ENCODE measurements at regions not wholly inside any gene's neighbourhood (a gene's known extent, or its start where the extent isn't known, plus 50 kb on each side); places are given as distances from the start of the nearest gene placed in this dataset.

- DNase-seq, result no peak
- POLR2A ChIA-PET (ENCODE audit: partially characterized antibody), result no interaction called here
- CTCF ChIA-PET (ENCODE audit: partially characterized antibody), result no interaction called here
- no peak overlapping the region for H3K4me3 Mint-ChIP-seq
- Histone ChIP-seq H3K36me3 (ENCODE audit: insufficient read depth, low read length) (no peaks in the 10 kb centered on the region), H3K9me3 (ENCODE audit: control insufficient read depth in 1 of 2, low read length in 2 of 2) (no peaks in the 10 kb centered on the region), H3K27ac (ENCODE audit: low read depth, low read length) (no peak overlapping the region), H3K27me3 (ENCODE audit: insufficient read depth, low read length) (no peaks in the 10 kb centered on the region), H3K4me3 (ENCODE audit: low read length in 2 of 2) (no peak overlapping the region), H3K4me1 (ENCODE audit: insufficient read depth, low read length) (no peaks in the 10 kb centered on the region)
- no peaks in the 10 kb centered on the region for H3K36me3 Mint-ChIP-seq
- intact Hi-C loops (cut with micrococcal nuclease), result no loop called here
- H3K27me3 Mint-ChIP-seq, result peaks cover 18 to 21% of the 10 kb centered on the region in 2 donors
- H3K9me3 Mint-ChIP-seq, result peaks cover 0 to 4% (median 0%) of the 10 kb centered on the region in 8 donors
- no peaks in the 10 kb centered on the region for H3K4me1 Mint-ChIP-seq
- H3K27ac Mint-ChIP-seq, result no peak overlapping the region
Measured at GRCh38 chr1:170273291-170274130, 127.8 kb downstream of the NTMT2 start.

GRCh38 chr1:170274131-170274501 lies 128.4 kb downstream of the NTMT2 start:
- POLR2A ChIA-PET (ENCODE audit: partially characterized antibody), result no interaction called here
- no peaks in the 10 kb centered on the region for H3K9me3 ChIP-seq (ENCODE audit: control insufficient read depth in 1 of 2, low read length in 2 of 2)
- CTCF ChIA-PET (ENCODE audit: partially characterized antibody), result no interaction called here

GRCh38 chr1:170277985-170278384 lies 132.2 kb downstream of the NTMT2 start:
- intact Hi-C loops (cut with micrococcal nuclease), result no loop called here
- no peaks in the 10 kb centered on the region for H3K27me3 ChIP-seq (ENCODE audit: insufficient read depth, low read length)
- Mint-ChIP-seq H3K36me3 (no peaks in the 10 kb centered on the region), H3K4me1 (no peaks in the 10 kb centered on the region), H3K9me3 (peaks cover 0 to 5% (median 1%) of the 10 kb centered on the region in 8 donors), H3K27ac (no peak overlapping the region), H3K27me3 (peaks cover 12 to 19% of the 10 kb centered on the region in 2 donors), H3K4me3 (no peak overlapping the region)
- H3K4me1 ChIP-seq (ENCODE audit: insufficient read depth, low read length), result no peaks in the 10 kb centered on the region
- CTCF ChIA-PET (ENCODE audit: partially characterized antibody), result no interaction called here
- H3K9me3 ChIP-seq (ENCODE audit: control insufficient read depth in 1 of 2, low read length in 2 of 2), result no peaks in the 10 kb centered on the region
- H3K27ac ChIP-seq (ENCODE audit: low read depth, low read length), result no peak overlapping the region
- POLR2A ChIA-PET (ENCODE audit: partially characterized antibody), result no interaction called here
- no peak overlapping the region for H3K4me3 ChIP-seq (ENCODE audit: low read length in 2 of 2)
- DNase-seq, result no peak
- no peaks in the 10 kb centered on the region for H3K36me3 ChIP-seq (ENCODE audit: insufficient read depth, low read length)

More at GRCh38 chr1:170274131-170274501, 128.4 kb downstream of the NTMT2 start:
- no peaks in the 10 kb centered on the region for H3K36me3 Mint-ChIP-seq
- H3K4me3 Mint-ChIP-seq, result no peak overlapping the region
- H3K4me1 ChIP-seq (ENCODE audit: insufficient read depth, low read length), result no peaks in the 10 kb centered on the region
- H3K4me3 ChIP-seq (ENCODE audit: low read length in 2 of 2), result no peak overlapping the region
- no peak overlapping the region for H3K27ac ChIP-seq (ENCODE audit: low read depth, low read length)
- intact Hi-C loops (cut with micrococcal nuclease), result no loop called here
- no peaks in the 10 kb centered on the region for H3K4me1 Mint-ChIP-seq
- DNase-seq, result no peak
- peaks cover 17 to 18% of the 10 kb centered on the region in 2 donors for H3K27me3 Mint-ChIP-seq
- no peaks in the 10 kb centered on the region for H3K27me3 ChIP-seq (ENCODE audit: insufficient read depth, low read length)
- no peak overlapping the region for H3K27ac Mint-ChIP-seq
- peaks cover 0 to 5% (median 0%) of the 10 kb centered on the region in 8 donors for H3K9me3 Mint-ChIP-seq
- no peaks in the 10 kb centered on the region for H3K36me3 ChIP-seq (ENCODE audit: insufficient read depth, low read length)

GRCh38 chr1:170284016-170284415 lies 138.3 kb downstream of the NTMT2 start:
- Histone ChIP-seq H3K36me3 (ENCODE audit: insufficient read depth, low read length) (no peaks in the 10 kb centered on the region), H3K9me3 (ENCODE audit: control insufficient read depth in 1 of 2, low read length in 2 of 2) (no peaks in the 10 kb centered on the region), H3K4me1 (ENCODE audit: insufficient read depth, low read length) (no peaks in the 10 kb centered on the region), H3K27ac (ENCODE audit: low read depth, low read length) (no peak overlapping the region), H3K4me3 (ENCODE audit: low read length in 2 of 2) (no peak overlapping the region), H3K27me3 (ENCODE audit: insufficient read depth, low read length) (no peaks in the 10 kb centered on the region)
- H3K9me3 Mint-ChIP-seq, result peaks cover 0 to 2% (median under 1%) of the 10 kb centered on the region in 8 donors
- DNase-seq, result no peak
- H3K4me3 Mint-ChIP-seq, result no peak overlapping the region
- peak overlapping the region in 1 of 7 donors; percentile 57 for H3K27ac Mint-ChIP-seq
- ChIA-PET POLR2A (ENCODE audit: partially characterized antibody) (no interaction called here), CTCF (ENCODE audit: partially characterized antibody) (no interaction called here)
- intact Hi-C loops (cut with micrococcal nuclease), result no loop called here
- no peaks in the 10 kb centered on the region for H3K36me3 Mint-ChIP-seq
- H3K4me1 Mint-ChIP-seq, result no peaks in the 10 kb centered on the region
- H3K27me3 Mint-ChIP-seq, result peaks cover under 1 to 2% of the 10 kb centered on the region in 2 donors

- Histone ChIP-seq H3K9me3 (ENCODE audit: control insufficient read depth in 1 of 2, low read length in 2 of 2) (no peaks in the 10 kb centered on the region), H3K36me3 (ENCODE audit: insufficient read depth, low read length) (no peaks in the 10 kb centered on the region), H3K27ac (ENCODE audit: low read depth, low read length) (no peak overlapping the region), H3K27me3 (ENCODE audit: insufficient read depth, low read length) (no peaks in the 10 kb centered on the region), H3K4me1 (ENCODE audit: insufficient read depth, low read length) (no peaks in the 10 kb centered on the region), H3K4me3 (ENCODE audit: low read length in 2 of 2) (no peak overlapping the region)
- Mint-ChIP-seq H3K36me3 (no peaks in the 10 kb centered on the region), H3K4me1 (no peaks in the 10 kb centered on the region), H3K27me3 (peaks cover 0 to 2% of the 10 kb centered on the region in 2 donors), H3K9me3 (peaks cover 0 to 2% (median 0%) of the 10 kb centered on the region in 8 donors), H3K27ac (no peak overlapping the region), H3K4me3 (no peak overlapping the region)
- CTCF ChIA-PET (ENCODE audit: partially characterized antibody), result no interaction called here
- no peak for DNase-seq
- POLR2A ChIA-PET (ENCODE audit: partially characterized antibody), result no interaction called here
- intact Hi-C loops (cut with micrococcal nuclease), result no loop called here
Measured at GRCh38 chr1:170284512-170284911, 138.8 kb downstream of the NTMT2 start.

GRCh38 chr1:170284951-170285350 lies 139.2 kb downstream of the NTMT2 start:
- ChIA-PET POLR2A (ENCODE audit: partially characterized antibody) (no interaction called here), CTCF (ENCODE audit: partially characterized antibody) (no interaction called here)
- Mint-ChIP-seq H3K27me3 (no peaks in the 10 kb centered on the region), H3K36me3 (no peaks in the 10 kb centered on the region), H3K4me3 (no peak overlapping the region), H3K9me3 (peaks cover 0 to 2% (median 0%) of the 10 kb centered on the region in 8 donors), H3K4me1 (no peaks in the 10 kb centered on the region), H3K27ac (no peak overlapping the region)
- Histone ChIP-seq H3K4me3 (ENCODE audit: low read length in 2 of 2) (no peak overlapping the region), H3K27ac (ENCODE audit: low read depth, low read length) (no peak overlapping the region), H3K27me3 (ENCODE audit: insufficient read depth, low read length) (no peaks in the 10 kb centered on the region), H3K4me1 (ENCODE audit: insufficient read depth, low read length) (no peaks in the 10 kb centered on the region), H3K9me3 (ENCODE audit: control insufficient read depth in 1 of 2, low read length in 2 of 2) (no peaks in the 10 kb centered on the region), H3K36me3 (ENCODE audit: insufficient read depth, low read length) (no peaks in the 10 kb centered on the region)
- intact Hi-C loops (cut with micrococcal nuclease), result no loop called here
- no peak for DNase-seq

- peaks cover 0 to 1% (median 0%) of the 10 kb centered on the region in 8 donors for H3K9me3 Mint-ChIP-seq
- no peaks in the 10 kb centered on the region for H3K9me3 ChIP-seq (ENCODE audit: control insufficient read depth in 1 of 2, low read length in 2 of 2)
- ChIA-PET CTCF (ENCODE audit: partially characterized antibody) (no interaction called here), POLR2A (ENCODE audit: partially characterized antibody) (no interaction called here)
- no peak overlapping the region for H3K4me3 ChIP-seq (ENCODE audit: low read length in 2 of 2)
- DNase-seq, result no peak
- no peaks in the 10 kb centered on the region for H3K36me3 ChIP-seq (ENCODE audit: insufficient read depth, low read length)
- peaks cover 2 to 3% of the 10 kb centered on the region in 2 donors for H3K27me3 Mint-ChIP-seq
- intact Hi-C loops (cut with micrococcal nuclease), result no loop called here
- H3K4me3 Mint-ChIP-seq, result no peak overlapping the region
- no peaks in the 10 kb centered on the region for H3K4me1 Mint-ChIP-seq
- no peak overlapping the region for H3K27ac Mint-ChIP-seq
- H3K27ac ChIP-seq (ENCODE audit: low read depth, low read length), result no peak overlapping the region
- H3K4me1 ChIP-seq (ENCODE audit: insufficient read depth, low read length), result no peaks in the 10 kb centered on the region
- no peaks in the 10 kb centered on the region for H3K36me3 Mint-ChIP-seq
- no peaks in the 10 kb centered on the region for H3K27me3 ChIP-seq (ENCODE audit: insufficient read depth, low read length)
Measured at GRCh38 chr1:170288155-170288554, 142.4 kb downstream of the NTMT2 start.
